Mesothelial cell of epicardium (in vitro differentiated cells): ENCODE measurements at regions not wholly inside any gene's neighbourhood (a gene's known extent, or its start where the extent isn't known, plus 50 kb on each side); places are given as distances from the start of the nearest gene placed in this dataset.

Source experiments
- DNase-seq, 2 experiments: peaks; one replicate each; pipeline ENCODE4 v3.0.0; 2021; ENCODE audit warnings: low spot score in 2 of 2; ENCODE audit not compliant: unreplicated experiment in 2 of 2
- H3K27ac Mint-ChIP-seq: 2 replicates; pipeline ENCODE4 v1.8.0; 2021; ENCODE audit warnings: mixed read lengths
- H3K27me3 Mint-ChIP-seq: 2 replicates; pipeline ENCODE4 v1.8.0; 2021; ENCODE audit warnings: low read depth, mixed read lengths
- H3K36me3 Mint-ChIP-seq: 2 replicates; pipeline ENCODE4 v1.8.0; 2021; ENCODE audit warnings: mixed read lengths
- H3K4me1 Mint-ChIP-seq: 2 replicates; pipeline ENCODE4 v1.8.0; 2021; ENCODE audit warnings: mixed read lengths
- H3K4me3 Mint-ChIP-seq: 2 replicates; pipeline ENCODE4 v1.8.0; 2021; ENCODE audit warnings: mild to moderate bottlenecking, moderate library complexity, mixed read lengths
- H3K9me3 Mint-ChIP-seq: 2 replicates; pipeline ENCODE4 v1.8.0; 2021; ENCODE audit warnings: mixed read lengths
- TF ChIP-seq, protein P1 (sequence below): fragments of 200-600 bp; sonication (generic); IDR thresholded peaks from one replicate; pipeline ENCODE4 v1.5.0; 2021; ENCODE audit warnings: antibody characterized with exemption; ENCODE audit not compliant: unreplicated experiment

DNA sequence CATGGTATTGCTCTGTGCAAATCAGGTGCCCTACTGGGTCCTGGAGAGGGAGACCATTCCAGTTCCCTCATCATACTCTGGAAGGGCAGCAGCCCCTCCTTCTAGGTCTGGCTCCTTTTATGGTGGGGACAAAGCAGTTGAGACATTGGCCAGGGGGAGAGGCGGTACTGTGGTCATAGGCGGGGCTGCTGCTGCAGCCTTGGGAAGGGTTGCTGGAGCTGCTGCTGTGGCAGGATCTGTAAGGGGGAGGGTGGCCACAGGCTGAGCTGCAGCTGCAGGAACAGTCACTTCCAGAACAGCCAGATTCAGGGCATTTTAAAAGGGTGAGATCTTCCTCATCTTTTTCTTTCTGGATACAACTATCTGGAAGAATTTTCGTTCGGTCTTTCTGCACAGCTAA is 233.0 kb upstream of the SGCD start:
- no peaks in the 10 kb centered on the region for H3K4me1 Mint-ChIP-seq
- DNase-seq = no peak
- H3K4me3 Mint-ChIP-seq = no peak overlapping the region
- H3K27ac Mint-ChIP-seq = no peak overlapping the region
- TF ChIP-seq, protein P1, sequence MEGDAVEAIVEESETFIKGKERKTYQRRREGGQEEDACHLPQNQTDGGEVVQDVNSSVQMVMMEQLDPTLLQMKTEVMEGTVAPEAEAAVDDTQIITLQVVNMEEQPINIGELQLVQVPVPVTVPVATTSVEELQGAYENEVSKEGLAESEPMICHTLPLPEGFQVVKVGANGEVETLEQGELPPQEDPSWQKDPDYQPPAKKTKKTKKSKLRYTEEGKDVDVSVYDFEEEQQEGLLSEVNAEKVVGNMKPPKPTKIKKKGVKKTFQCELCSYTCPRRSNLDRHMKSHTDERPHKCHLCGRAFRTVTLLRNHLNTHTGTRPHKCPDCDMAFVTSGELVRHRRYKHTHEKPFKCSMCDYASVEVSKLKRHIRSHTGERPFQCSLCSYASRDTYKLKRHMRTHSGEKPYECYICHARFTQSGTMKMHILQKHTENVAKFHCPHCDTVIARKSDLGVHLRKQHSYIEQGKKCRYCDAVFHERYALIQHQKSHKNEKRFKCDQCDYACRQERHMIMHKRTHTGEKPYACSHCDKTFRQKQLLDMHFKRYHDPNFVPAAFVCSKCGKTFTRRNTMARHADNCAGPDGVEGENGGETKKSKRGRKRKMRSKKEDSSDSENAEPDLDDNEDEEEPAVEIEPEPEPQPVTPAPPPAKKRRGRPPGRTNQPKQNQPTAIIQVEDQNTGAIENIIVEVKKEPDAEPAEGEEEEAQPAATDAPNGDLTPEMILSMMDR = no peak
- peaks cover 27% of the 10 kb centered on the region for H3K9me3 Mint-ChIP-seq
- H3K36me3 Mint-ChIP-seq = peaks cover 2% of the 10 kb centered on the region
- no peaks in the 10 kb centered on the region for H3K27me3 Mint-ChIP-seq

DNA sequence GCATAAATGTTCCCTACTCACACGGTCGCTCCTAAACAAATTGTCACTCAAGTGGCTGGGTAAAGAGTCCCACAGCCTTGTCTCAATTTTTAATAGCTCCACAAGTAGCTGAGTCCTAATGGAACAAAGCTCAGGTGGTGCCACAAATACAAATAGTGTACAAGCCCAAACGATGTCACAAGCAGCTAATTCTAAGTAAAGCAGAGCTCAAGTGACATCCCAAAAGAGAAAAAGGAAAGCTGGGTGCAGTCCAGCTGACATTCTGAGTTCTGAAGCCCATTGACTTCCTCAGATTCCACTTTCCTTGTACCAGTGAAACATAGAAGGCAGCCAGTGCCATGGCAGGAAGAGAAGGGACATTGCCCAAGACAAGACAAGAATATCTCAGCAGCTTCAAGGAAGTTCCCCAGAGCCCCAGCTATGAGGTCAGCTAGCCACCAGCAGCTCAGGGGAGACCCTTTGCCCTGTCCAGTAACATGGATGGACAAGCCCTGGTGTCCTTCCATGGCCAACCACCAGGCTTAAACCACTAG is 231.2 kb upstream of the SGCD start:
- Mint-ChIP-seq H3K4me3 (no peak overlapping the region), H3K9me3 (peaks cover 9% of the 10 kb centered on the region), H3K27ac (no peak overlapping the region), H3K27me3 (no peaks in the 10 kb centered on the region), H3K4me1 (no peaks in the 10 kb centered on the region), H3K36me3 (no peaks in the 10 kb centered on the region)
- TF ChIP-seq, protein P1 = no peak
- no peak for DNase-seq

DNA sequence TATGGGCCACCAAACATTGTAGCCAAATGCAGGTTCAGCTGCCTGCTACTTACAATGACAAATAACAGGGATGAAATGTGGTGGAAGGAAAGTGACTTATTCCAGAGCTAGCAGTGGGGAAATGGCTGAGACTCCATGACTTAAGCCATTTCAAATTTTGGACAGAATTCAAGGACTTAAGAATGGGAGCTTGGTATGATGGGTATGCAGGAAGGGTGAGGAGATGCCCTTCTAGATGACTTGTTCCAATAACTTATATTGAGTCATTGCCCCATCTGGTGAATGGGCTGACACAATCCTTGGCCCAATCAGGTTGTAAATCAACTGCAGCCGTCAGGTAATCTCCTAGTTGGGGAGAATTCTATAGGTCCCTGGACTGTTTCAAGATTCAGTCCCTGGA is 230.7 kb upstream of the SGCD start:
- H3K9me3 Mint-ChIP-seq = peaks cover 8% of the 10 kb centered on the region
- H3K36me3 Mint-ChIP-seq = no peaks in the 10 kb centered on the region
- no peaks in the 10 kb centered on the region for H3K27me3 Mint-ChIP-seq
- H3K4me1 Mint-ChIP-seq = no peaks in the 10 kb centered on the region
- H3K4me3 Mint-ChIP-seq = no peak overlapping the region
- TF ChIP-seq, protein P1 = no peak
- H3K27ac Mint-ChIP-seq = no peak overlapping the region
- DNase-seq = no peak

DNA sequence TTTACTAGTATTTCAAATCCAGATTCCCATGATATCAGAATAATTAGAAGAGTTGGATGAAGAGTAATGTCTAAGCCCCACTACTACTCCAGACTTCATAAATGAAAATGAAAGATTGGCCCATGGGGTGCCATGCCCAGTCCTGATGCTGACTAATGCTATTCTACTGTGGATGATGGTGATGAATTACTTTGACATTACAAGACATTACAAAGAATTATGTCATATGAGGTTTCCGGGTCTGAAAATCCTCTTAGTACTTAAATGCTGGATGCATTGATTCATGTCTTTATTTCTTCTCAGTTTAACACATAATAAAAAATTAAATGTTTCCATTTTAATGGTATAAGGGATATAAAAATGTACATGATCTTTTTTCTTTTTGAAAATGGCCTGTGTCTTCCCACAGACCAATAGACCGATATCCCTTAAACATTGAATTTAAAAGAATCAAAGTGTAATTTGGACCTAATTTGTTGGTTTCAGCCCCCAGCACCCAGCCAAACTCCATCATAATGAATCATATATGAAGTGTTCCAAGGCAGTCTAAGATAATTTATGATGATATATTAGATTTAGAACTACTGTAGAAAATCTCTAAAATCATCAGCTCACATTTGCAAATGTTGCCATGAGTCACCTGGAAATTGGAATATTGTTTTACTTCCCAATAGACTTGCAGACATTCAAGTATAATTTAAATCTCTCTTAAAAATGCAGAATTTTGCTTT is 223.6 kb upstream of the SGCD start:
- TF ChIP-seq, protein P1 = no peak
- no peaks in the 10 kb centered on the region for H3K9me3 Mint-ChIP-seq
- no peaks in the 10 kb centered on the region for H3K36me3 Mint-ChIP-seq
- H3K27ac Mint-ChIP-seq = no peak overlapping the region
- no peak overlapping the region for H3K4me3 Mint-ChIP-seq
- H3K27me3 Mint-ChIP-seq = no peaks in the 10 kb centered on the region
- no peaks in the 10 kb centered on the region for H3K4me1 Mint-ChIP-seq
- no peak for DNase-seq

DNA sequence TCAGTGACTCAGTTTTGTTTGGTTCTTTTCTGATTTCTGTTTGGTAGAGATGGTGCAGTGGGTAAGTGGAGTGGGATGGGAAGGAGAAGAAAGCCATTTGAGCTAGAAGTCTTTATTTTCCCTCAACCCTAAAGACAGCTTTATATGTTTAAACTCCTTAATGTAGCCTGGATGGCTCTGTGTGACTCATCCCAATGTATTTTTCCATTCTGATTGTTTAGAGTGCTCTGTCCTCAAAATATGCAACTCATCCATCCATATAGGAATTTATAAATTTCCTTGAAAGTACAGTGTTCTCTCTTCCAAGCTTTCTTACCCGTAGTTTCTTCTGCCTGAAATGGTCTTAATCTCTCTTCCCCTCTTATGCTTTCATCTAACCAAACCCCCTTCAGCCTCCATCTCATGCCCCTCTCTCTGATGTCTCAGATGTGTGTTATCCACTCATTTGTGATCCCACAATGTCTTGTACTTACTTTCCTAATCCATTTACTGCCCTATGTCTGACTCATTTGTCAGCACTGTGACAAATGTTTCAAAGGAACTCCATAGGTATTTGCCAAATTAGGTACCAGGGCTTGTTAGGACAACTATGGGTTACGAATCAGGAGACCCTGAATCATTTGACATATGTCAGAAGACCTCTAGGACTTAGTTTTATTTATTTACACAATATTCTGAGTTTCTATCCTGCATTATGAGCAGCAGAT is 217.5 kb upstream of the SGCD start:
- no peak overlapping the region for H3K27ac Mint-ChIP-seq
- no peak overlapping the region for H3K4me3 Mint-ChIP-seq
- H3K27me3 Mint-ChIP-seq = no peaks in the 10 kb centered on the region
- H3K36me3 Mint-ChIP-seq = no peaks in the 10 kb centered on the region
- DNase-seq = no peak
- no peaks in the 10 kb centered on the region for H3K4me1 Mint-ChIP-seq
- H3K9me3 Mint-ChIP-seq = no peaks in the 10 kb centered on the region
- TF ChIP-seq, protein P1 = no peak
